NOMO-1 treated with DMSO at 0.1 percent for 48 hours (cell line): ENCODE measurements at regions not wholly inside any gene's neighbourhood (a gene's known extent, or its start where the extent isn't known, plus 50 kb on each side); places are given as distances from the start of the nearest gene placed in this dataset.
"Not testable (repeated sequence)": the region's sequence is repeated elsewhere in the genome, so short reads cannot be mapped to it uniquely, and the experiment has no call there.

Experiments
- DNase-seq: peaks from one replicate; lab custom pipeline; 2025; ENCODE audit not compliant: unreplicated experiment; lab: John Stamatoyannopoulos, UW

DNA sequence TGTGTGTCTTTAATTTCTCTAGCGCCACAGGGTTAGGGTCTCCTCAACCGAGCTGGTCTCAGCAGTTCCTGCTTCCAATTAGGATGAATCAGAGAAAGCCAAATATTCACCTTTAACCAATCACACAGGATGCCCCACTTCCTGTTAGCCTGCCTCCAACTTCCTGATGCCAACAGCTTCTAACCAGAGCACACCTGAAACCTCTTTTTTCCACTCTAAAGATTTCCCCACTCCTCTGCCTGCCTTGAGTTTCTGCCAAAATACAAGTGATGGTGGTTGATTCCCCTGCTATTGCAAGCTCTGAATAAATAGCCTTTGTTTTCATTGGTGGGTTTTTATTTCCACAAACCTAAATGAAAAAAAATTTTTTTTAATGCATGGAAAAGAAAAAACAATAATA lies 144.7 kb upstream of the UST start:
- DNase-seq: no peak

DNA sequence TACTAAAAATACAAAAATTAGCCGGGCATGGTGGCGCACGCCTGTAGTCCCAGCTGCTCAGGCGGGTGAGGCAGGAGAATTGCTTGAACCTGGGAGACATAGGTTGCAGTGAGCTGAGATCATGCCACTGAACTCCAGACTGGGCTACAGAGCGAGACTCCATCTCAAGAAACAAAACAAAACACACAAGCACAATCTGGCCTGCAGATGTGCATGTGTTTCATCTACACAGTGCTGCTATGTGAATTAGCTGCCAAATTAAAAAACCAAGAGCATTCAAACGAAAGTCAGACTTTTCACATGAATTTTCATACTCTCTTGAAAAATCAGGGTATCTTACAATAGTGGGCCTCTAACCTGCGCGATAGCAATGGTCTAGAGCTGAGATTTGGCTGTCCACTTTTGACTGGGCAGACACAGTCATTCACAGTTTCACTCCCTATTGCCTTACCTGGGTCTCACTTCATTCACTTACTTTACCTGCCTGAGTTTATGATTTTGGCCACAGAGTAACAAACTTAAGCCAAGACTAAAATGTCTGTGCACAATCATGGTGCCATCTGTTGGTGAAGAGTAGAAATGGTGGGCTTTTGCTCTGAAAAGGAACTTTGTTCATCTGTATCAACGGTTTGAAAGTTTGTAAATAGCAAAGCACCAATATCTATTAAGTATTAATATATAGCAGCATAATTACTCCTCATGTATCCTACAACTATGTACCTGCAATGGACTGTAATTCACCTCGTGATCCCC lies 138.5 kb upstream of the UST start:
- DNase-seq: no peak

DNA sequence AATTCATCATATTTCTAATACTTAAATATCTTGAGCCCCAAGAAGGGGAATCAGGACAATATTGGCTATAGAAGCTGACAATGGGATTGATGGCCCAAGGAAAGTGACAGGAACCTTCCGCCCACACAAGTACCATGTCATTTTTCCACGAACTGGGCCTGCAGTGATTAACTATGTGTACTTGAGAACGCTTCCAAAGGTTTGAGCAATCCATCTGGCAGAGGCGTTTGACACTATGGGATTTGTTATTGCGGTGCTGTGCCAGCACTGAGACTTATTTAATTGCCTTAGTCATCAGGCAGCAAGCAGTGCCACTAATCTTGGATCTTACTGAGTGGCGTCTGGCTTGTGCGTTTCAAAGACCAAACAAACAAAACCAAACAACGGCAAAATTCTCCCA lies 135.6 kb upstream of the UST start:
- no peak for DNase-seq

DNA sequence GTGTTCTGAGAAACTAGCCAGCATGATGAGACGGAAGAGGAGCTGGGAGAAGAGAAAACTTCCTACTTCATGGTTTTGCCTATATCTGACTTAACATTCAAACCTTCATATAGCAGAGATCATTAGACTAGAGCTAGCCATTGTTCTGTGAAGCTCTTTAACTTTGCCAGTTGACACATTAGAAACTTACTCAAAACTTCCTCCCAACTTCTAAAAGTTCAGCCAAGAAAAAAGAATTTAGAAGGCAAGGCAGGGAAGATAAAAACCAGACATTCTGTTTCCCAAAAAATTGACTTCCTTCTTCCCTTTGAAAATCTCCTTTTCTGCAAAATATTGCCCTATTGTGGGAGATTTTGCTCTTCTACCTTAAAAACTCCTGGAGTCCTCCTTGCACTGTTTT lies 134.8 kb upstream of the UST start:
- no peak for DNase-seq

DNA sequence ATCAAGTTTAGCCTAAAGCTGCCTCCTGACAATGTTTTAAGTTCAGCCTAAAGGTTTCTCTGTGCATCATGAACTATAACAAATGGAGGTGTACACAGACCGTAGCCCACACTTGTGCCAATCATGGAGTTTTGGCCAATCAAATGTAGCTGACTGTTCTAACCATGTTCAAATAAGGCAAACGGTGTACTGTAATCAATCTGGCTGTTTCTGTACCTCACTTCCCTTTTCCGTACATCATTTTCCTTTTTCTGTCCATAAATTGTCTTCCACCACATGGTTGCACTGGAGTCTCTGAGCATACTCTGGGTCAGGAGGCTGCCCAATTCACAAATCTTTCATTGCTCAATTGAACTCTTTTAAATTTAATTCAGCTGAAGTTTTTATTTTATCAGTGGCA lies 132.2 kb upstream of the UST start:
- peak; percentile 17 for DNase-seq

DNA sequence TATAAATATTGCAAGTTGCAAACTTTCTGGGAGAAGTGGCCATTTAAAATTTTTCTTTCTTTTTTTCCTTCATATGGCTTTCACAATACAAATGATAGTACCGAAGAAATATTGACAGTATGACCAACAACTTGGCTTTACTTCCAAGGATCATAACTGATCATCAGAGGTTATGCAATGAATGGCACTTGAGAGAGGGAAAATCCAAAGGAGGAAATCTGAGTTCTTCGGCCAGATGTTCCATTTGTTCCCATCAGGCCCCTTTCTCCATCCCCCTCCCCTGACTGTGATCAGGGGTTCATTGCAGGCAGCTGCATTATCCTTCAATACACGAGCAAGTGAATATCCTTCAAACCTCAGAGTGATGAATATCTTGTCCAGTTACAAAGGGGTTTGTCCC lies 130.0 kb upstream of the UST start:
- DNase-seq: no peak

DNA sequence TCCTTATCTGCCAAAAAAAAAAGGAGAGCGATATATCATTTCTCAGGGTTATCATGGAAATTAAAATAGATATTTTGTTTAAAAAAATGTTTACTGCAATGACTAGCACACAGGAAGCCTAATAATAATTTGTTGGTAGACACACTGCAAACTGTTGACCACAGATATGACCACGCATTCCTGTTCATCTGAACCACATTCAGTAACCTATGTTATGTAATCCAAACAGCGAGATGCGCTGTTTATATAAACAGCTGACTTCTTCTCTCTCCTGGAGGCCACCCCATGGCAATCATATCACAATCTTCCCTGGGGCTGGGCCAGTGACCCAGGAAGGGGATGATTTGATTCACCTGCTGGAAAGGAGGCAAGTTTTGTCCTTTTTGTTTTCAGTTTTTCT lies 129.3 kb upstream of the UST start:
- peak; percentile 35 for DNase-seq

DNA sequence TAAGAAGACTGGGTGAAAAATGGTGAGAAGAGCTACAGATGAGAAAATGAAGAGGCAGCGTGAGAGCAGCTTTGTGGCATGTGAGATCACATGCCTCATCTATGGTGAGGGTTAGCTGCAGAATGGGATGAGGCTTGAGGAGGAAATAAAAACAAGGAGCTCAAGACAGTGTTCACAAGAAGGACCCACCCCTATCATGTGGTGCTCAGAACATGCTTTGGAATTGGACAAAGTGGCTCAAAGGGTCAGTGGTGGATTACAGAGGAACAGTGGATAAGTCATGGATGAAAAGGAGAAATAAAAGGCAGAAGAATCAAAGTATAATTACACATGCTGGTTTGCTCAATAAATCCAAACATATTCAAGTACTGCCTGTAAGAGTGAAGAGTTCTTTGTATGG lies 126.9 kb upstream of the UST start:
- no peak for DNase-seq

DNA sequence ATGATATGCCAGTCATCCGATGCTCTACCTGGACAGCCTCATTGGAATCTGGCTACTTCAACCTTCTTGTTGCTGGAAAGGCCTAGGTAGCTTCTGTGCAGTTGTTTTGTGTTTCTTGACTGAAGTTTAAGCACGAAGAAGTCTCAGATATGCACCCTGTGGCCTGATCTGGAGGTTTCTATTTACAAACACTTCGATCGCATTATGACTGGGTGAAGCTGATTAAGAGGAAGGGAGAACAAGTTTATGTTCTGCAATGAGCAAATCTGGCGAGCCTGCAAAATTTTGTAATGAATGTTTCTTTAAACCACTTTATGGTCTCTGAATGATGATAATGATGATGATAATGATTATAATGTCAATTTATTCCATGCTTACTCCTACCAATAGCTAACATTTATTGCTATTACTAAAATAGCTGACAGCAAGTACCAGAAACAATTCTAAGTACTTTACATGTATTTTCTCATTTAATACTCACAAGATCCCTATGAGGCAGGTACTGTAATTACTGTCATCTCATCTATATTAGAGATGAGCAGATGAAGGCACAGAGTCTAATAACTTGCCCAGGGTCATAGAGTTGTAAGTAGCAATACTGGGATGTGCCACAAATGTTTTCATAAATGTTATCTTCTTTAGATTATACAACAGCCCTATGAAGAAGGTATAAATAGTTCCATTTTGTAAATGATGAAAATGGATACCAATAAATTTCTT lies 126.1 kb upstream of the UST start:
- no peak for DNase-seq

DNA sequence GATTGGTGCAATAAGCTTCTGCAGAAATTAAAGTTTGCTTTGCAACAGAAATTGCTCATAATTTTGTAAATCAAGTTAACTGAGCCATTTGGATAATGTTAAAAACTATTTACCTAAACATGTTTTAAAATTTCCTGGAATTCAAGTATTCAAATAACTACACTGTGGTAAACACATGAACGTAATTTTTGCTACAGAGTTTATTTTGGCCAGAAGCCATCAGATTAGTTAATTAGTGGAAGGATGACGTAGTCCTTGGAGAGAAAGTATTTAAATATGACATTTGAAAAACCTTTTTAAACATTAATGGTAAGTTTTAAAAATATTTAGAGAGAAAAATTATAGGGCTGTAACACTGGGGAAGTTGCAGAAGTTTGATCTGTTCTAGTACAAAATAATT lies 121.2 kb upstream of the UST start:
- DNase-seq: no peak

DNA sequence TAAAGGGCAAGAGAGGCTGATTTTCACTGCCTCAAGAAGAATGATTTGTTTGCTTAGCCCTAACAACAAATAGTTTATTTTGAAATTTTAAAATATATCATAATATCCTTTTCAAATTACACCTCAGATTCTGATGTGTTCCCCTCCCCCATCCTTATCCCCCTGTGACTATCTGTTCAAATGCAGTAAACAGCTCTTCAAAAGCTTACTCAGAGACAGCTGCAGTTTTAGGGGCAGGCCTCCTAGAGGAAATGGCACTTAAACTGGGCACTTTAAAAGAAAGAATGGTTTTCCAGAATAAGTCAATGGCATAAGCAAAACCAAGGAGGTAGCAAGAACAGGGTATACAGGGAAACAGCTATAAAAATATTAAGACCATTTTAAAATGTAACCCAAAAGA lies 118.6 kb upstream of the UST start:
- no peak for DNase-seq

DNA sequence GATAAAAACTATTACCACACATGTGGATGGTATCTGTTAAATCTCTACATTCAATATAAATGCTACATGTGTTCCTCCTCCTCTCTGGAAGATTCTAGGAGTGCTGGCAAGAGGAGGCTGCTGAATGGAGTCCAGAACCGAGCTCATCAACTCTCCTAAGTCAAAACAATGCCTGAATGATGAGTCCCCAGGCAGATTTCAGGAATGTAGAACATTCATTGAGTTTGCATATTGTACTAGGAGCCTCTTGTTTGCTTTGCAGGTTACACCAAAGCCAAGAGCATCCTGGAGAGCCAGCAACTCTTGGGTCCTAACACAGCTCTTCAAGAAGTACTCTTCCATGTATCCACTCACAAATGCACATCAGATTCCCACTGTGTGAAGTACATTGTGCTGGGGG lies 117.6 kb upstream of the UST start:
- DNase-seq: no peak

DNA sequence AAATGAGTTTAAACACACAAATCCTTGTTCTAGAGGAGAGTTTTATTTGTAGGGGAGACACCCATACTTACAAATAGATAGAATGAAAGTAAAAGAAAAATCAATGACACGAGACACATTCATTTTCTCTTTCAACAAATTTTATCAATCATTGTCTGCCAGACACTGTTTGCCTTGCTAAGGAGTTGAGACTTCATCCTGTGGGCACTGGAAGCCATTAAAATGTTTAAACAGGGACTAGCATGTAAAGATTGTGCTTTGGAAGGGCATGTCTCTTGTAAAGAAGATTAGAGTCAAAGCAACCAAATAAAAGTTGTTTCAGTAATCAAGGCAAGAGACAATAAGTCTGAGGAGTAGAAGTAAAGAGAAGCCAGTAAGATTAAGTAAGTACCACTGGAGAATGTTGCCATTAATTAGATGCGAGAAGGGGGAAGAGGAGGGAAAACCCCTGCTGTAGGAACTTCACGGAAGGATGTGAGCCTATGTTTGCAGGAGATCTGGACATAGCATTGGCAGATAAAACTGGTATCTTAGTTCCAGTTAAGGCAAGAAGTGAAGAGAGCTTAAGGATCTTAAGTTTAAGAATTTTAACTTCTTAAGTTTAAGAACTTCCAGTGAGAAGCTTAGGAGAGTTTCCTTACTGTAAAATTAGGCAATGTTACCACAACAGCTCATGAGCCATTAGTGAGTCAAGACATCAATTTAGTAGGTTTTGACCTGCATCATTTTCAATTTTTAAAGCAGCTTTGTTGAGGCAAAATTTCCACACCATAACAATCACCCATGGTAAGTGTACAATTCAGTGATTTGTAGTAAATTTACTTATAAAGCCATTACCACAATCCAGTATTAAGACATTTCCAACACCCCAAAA lies 117.0 kb upstream of the UST start:
- DNase-seq: peak; percentile 43

DNA sequence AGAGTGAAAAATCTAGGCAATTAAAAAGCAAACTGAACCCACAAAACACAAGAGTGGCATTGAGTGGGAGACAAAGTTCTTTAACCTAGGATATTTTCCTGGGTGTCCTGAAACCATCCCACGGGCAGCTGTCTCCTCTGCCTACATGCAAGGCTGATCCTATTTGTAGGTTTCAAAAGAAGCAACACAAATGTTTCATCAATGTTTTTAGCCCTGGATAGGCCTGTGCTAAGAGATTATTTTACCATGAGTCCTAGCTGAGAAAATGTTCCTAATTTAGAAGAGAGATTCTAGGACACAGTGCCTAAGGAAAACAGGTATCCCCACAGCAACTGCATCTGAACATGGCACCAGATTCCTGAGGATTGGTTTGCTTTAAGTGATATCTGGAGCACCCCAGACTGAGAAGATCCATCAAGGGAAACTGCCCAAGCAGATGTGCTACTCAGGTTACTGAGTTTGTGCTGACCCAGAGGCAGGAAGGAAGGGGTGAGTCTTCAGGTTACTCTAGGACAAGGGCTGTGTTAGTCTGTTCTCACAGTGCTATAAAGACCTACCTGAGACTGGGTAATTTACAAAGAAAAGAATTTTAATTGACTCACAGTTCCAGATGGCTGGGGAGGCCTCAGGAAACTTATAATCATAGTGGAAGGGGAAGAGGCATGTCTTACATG lies 111.6 kb upstream of the UST start:
- no peak for DNase-seq

DNA sequence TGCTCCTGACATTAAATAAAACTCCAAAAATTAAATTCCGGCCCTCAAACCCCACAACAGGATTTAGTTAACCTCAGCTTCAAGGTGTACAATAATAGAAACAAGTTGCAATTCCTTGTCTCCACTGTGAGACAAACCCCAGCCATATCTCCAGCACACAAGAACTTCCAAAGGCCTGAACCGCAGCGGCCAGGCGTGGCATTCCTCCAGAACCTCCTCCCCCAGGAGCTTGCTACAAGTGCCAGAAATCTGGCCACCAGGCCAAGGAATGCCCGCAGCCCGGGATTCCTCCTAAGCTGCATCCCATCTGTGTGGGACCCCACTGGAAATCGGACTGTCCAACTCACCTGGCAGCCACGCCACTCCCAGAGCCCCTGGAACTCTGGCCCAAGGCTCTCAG lies 105.0 kb upstream of the UST start:
- not testable (repeated sequence) for DNase-seq

DNA sequence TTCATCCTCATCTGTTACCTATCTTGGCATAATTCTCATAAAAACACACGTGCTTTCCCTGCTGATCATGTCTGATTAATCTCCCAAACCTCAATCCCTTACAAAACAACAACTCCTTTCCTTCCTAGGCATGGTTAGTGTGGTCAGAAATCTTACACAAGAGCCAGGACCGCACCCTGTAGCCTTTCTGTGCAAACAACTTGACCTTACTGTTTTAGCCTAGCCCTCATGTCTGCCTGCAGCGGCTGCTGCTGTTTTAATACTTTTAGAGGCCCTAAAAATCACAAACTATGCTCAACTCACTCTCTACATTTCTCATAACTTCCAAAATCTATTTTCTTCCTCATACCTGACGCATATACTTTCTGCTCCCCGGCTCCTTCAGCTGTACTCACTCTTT lies 103.6 kb upstream of the UST start:
- DNase-seq: not testable (repeated sequence)

DNA sequence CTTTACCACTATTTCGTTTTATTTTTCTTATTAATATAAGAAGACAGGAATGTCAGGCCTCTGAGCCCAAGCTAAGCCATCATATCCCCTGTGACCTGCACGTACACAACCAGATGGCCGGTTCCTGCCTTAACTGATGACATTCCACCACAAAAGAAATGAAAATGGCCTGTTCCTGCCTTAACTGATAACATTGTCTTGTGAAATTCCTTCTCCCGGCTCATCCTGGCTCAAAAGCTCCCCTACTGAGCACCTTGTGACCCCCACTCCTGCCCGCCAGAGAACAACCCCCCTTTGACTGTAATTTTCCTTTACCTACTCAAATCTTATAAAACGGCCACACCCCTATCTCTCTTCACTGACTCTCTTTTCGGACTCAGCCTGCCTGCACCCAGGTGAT lies 101.8 kb upstream of the UST start:
- DNase-seq: not testable (repeated sequence)

DNA sequence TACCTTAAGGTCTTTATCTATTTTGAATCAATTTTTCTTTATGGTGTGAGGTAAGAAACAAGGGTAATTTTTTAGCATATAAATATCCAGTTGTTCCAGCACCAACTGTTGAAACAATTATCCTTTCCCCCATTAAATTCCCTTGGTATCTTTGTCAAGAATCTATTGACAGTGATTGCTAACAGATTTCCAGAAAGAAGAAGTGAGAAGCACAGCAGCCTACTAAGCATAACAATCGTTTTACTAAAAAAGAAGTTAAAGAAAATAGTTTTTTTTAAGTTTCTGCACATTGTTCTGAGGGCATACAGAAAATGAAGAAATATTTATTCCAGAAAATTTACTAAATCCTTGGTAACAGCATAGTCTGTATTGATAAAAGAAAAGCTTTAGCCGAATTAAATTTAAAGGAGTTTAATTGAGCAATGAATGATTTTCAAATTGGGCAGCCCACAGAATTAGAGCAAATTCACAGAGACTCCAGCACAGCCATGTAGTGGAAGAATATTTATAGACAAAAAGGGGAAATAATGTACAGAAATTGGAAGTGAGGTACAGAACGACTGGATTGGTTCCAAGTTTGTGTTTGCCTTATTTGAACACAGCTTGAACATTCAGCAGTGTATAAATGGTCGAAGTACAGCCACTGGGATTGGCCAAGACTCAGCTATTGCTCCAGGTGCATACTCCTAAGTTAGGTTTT lies 97.9 kb upstream of the UST start:
- peak; percentile 66 for DNase-seq

DNA sequence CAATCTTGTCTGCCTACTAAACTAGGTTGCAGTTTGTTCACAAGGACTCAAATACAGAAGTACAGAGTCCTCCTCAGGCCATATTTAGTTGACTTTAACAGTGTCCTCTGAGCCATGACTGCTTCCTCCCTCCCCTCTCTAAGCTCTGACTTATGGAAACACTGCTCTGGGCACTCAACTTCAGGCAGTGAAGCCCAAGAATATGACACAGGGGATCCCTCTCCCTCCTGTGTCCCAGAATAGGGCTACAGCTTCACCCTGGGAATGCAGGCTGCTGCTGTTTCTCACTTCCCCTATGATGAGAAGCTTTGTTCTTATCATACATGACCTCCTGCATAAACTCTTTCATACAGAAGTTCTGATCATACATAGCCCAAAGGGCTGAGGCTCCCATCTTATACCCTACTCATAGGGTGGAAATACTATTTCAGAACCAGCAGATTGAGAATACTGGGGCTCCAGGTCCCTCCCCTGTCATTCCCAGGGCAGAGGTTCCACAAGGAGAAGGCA lies 97.3 kb upstream of the UST start:
- peak; percentile 60 for DNase-seq

DNA sequence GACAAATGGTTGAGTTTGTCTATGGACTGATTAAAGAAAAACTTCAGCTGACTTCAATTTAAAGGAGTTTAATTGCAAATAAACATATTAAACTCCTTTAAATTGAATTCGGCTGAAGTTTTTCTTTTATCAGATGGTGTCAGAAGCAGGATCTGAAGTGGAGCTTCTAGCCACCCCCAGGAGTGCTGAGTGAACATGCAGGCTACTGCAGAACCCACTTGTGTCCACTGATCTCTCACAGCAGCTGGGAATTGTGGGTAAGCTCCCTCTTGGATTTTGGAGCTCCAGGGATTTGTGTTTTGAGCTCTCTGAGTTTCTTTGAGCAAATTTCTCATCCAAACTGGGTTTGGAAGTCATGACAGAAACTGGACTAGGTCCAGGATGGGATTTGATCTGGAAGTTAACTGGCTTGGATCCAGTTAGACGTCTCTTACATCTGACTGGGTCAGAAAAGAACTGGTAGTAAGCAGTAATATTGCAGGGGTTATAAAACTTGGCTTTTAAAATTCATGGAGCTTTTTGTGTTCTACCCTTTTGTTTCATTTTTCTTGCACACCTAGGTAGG lies 95.8 kb upstream of the UST start:
- DNase-seq: no peak
